Urothelium cell line (cell line): ENCODE measurements at regions not wholly inside any gene's neighbourhood (a gene's known extent, or its start where the extent isn't known, plus 50 kb on each side); places are given as distances from the start of the nearest gene placed in this dataset.

Source experiments
- DNase-seq: peaks from one replicate; pipeline ENCODE4 v3.0.0; 2011; ENCODE audit warnings: low spot score, mixed read lengths
- FAIRE-seq: peaks from 2 replicates; lab custom pipeline; 2011; peaks lifted over from hg19 to GRCh38; lab: Jason Lieb, UNC

DNA sequence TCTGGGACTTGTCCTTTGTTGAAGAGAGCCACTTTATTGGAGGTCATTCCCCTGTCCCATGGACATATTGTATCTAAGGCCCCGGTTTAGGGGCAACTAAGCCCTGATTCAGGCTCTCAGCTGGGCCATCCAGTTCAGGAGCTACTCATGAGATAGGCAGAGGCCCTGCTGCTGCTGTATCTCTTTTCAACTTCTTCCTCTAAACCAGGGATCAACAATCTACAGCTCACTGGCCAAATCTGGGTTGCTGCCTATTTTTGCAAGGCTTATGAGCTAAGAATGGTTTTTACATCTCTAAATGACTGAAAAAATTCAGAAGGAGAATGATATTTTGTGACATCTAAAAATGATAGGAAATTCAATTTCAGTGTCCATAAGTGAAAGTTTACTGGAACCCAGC is 166.8 kb upstream of the GLI3 start:
- DNase-seq (no peak), FAIRE-seq (no peak)

DNA sequence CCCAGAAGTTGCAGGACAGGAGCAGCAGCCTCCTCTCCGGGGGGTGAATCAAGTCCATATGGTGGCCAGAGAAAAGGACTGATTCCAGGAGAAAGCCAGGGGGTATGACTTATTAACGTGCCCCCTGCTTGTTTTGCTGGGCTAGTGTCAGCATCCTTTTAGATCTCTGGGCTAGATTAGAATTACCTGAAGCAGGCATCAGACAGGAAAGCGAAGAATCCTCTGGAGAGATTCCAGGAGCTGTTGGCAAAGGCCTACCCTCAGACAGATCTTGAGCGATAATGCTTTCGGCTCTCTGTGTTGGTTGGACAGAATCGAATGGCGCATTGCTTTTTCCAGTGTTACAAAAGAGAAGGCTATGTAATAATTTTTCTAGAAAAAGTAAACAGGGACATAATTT is 164.0 kb upstream of the GLI3 start:
- DNase-seq (no peak), FAIRE-seq (no peak)

DNA sequence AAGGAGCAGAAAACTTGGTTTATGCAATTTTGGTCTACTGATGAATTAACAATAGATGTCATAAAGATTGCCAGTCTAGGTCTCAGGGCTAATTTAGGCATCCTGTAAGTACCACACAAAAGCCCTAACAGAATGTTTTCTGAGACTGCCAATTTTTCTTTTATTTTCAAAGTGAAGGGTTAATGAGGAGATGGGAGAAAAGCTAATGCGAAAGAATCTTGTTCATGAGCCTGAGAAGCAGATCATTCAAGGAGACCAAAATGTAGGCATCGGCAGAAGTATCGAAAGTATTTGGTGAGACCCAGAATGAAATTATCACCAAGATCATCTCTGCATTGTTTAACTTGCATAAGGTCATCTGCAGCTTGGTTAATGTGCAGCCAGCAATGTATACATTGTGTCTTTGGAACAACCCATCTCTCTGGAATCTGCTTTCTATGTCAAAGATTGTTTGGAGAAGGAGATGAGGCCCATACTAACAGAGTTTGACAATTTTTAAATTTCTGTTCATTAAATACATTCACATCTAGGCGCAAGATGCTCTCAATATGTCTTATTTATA is 163.3 kb upstream of the GLI3 start:
- DNase-seq, result no peak
- FAIRE-seq, result no peak

DNA sequence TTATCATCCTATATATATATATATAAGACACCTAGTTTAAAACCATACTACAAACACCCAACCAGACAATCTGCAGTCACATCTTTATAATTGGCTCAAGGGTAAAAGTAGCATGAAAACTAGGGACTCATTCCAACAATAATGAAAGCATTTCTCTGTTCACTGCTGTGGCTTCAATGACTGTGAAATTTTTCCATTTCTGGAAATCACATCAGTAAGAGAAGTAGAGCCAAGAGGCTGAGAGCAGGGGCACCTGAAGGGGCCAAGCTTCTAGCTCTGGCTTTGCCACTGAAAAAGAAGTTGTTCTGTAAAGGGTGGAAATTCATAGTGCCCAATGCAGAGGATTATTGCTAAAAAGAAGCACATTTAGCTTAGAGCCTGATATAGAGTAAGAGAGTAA is 158.6 kb upstream of the GLI3 start:
- FAIRE-seq (no peak), DNase-seq (no peak)

DNA sequence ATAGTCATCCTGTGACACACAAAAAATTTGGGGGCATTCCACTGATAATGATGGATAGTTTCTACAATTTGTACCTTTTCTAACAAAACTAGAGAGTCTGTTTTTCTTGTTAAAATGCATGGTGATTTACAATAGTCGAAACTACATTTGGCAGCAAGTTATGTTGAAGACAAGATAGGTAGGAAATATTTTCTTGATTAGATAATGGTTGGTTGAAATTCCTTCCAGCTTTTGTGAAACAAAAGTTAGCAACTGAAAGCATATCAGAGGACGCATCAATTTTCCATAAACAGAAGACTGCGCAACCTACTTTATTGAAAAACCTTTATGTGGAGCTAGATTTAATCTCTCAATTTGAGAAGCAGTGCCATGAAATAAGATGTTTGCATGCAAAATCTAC is 155.8 kb upstream of the GLI3 start:
- DNase-seq (no peak), FAIRE-seq (no peak)

DNA sequence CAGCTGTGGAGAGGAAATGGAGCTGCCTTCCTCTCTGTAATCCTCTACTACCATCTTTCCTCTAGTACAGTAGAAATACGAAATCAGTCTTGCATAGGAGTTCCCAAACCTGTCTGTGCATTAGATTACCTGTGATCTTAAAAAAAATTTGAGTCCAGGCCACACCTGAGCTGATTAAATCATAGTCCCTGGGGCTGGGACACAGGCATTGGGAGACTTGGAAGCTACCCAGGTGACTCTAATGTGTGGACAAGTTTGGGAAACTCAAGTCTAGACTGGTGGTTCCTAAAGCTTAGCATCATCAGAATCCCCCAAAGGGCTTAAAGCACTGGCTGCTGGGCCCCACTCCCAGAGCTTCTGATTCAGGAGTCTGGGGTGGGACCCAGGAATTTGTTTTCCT is 152.7 kb upstream of the GLI3 start:
- FAIRE-seq (no peak), DNase-seq (no peak)

DNA sequence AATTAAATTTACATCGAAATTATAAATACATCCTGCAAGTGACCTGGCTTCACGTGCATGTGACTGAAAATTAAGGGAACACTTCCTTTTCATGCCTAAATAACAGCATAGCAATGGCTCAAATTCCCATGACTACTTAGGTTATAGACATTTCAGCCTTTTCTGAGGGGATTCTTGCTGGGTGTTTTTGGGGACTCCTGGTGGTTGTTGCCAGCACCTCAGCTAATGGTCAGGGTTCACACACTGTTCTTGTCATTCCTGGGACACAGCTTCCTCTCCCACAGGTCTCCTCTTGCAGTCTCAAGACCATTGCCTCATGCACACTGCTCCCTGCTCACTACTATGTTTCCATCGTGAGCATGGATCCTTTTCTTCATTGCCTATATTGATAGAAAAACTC is 148.9 kb upstream of the GLI3 start:
- DNase-seq (no peak), FAIRE-seq (peak; percentile 48)

DNA sequence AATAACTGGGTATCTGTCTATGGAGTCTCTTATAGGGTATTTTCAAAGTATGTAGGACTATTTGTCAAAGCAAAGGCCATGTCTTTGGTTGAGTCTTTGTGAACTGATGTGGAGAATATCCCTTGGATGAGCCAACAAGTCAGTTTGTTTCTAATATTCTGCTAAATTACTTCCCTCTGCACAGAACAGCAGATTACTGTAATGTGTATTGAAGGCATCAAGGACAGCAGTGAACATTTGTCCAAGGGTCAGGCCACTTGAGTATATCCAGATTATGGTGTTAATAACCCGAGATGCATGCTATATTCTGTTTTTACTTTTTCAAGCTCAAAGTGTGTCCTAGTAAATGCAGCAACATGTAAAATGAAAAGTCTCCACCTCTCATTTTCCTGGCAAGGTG is 144.2 kb upstream of the GLI3 start:
- DNase-seq (no peak), FAIRE-seq (no peak)

DNA sequence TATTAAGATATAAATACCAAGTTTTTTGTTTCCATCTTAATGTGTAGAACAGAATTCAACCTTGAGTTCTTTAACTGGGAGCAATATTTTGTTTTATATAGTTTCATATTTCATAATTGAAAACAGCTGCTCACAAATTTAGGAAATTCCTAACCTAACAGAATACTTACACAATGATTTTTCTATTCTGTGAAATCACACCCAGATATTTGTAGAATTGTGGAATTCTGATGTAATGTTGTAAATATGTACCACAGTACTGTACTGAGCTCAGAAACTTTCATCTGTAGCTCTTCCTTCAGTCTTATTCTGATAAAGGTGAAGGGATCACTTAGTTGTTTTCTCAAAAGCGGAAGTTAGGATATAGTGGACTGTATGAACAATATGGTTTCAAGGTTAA is 143.4 kb upstream of the GLI3 start:
- no peak for FAIRE-seq
- DNase-seq, result no peak

DNA sequence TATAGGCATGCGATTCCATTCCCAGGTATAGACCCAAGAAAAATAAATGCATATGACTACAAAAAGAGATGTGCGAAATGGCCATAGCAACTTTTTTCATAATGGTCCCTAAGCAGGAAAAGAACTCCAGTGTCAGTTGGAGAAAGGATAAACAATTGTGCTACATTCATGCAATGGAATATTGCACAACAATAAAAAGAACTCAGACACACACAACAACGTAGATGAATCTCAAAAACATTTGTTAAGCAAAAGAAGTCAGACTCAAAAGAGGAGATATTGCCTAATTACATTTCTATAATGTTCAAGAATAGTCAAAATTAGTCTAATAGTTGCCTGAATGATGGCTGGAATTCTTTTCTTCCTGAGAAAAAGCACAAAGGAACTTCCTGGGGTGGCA is 141.1 kb upstream of the GLI3 start:
- DNase-seq, result no peak
- no peak for FAIRE-seq

DNA sequence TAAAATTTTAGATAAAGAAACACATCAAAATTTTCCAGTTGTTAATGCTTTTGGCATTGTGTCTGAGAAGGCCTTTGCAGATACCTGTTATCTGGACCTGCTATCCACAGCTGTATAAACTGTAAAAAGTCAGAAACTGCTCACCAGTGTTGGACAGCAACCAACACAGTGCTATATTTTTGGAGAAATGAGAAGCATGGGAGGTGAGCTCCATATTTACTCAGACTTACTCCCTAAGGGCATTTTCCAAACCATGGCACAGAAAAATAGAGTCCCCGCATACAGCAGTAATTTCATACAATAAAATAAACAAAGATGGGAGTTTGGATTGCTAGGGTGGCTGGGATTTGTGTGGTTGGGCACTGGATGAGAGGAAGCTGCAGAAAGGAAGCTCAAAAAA is 136.3 kb upstream of the GLI3 start:
- DNase-seq, result no peak
- no peak for FAIRE-seq

DNA sequence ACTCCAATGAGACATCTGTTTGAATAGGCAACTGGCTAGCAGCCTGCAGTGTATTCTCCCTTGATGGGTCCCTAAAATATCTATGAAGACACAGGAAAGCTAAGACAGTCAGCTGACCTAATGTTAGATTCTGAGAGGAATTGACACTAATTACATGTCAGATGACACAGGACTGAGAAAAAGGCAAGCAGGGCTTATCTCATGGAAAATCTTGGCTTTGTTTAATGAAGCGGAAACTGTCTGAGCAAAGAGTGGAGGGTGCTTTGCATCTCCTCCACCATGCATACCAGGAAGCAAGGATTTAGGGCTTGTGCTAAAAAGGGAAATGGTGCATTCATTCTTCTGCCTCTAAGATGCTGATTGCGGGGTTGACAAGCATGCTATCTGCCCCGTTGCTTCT is 135.5 kb upstream of the GLI3 start:
- FAIRE-seq, result no peak

DNA sequence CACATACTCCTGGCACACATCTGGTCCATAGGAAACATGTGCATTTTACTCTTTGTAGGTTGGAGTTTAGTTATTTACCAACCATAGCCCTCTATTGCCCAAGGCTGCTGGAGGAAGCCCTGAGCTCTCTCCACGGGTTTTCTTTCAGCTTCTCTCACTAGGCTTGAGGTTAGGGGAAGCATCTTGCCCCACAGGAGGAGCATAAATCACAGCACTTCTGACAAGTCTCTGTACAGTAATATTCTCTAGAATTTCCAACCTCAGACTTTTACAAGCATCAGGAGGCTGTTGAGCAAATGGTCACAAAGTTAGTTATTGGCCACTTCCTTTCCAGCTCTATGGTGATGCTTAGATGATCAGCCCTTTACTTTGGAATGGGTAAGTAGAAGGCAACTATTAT is 122.9 kb upstream of the GLI3 start:
- FAIRE-seq (no peak), DNase-seq (no peak)

More for the DNA sequence above, 135.5 kb upstream of the GLI3 start:
- no peak for DNase-seq

DNA sequence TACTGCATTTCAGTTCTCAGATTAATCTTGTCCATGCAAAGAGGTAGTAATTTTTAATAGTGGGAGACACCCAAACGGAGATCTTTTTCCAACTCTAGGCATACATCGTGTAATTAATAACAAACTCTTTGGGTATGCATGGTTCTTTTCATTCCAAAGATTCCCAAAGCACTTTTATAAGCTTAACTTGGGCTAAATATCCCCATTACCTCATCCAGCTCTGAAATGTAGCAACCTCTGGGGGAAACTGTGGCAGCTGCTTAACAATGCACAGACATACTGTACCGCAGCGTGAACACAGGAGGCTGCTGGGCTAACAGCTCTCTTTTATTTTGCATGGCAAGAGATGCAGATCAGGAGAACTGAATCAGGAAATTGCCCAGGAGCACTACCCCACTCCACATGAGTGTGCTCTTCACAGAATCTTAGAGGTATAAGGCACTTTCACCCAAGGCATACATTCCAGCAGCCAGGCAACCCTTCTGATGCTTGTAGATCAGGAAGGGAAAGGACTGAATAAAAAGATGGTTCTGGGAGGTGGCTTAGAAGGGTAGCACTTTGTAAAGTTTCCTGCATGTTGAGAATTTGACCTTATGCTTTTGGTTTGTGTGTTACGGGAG is 114.4 kb upstream of the GLI3 start:
- no peak for FAIRE-seq

DNA sequence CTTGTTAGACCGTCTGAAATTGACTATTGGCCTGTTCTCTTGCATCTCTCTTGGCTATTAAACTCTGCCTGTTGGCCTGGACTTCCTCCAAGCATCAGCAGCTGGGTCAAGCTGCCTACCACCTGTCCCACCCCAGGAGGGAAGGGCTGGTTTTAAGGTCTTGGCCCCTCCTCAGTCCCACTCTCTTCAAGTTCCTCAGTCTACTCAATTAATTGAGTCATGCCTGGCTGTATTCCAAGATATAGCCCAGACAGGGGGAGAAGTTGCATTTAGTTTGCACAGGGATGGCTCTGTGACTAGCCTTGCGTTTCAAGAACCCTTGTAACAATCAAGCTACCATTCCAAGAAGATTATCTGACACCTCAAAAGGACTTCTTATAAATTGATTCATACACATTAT is 113.8 kb upstream of the GLI3 start:
- DNase-seq (peak; percentile 40), FAIRE-seq (no peak)

More for the DNA sequence above, 114.4 kb upstream of the GLI3 start:
- no peak for DNase-seq

DNA sequence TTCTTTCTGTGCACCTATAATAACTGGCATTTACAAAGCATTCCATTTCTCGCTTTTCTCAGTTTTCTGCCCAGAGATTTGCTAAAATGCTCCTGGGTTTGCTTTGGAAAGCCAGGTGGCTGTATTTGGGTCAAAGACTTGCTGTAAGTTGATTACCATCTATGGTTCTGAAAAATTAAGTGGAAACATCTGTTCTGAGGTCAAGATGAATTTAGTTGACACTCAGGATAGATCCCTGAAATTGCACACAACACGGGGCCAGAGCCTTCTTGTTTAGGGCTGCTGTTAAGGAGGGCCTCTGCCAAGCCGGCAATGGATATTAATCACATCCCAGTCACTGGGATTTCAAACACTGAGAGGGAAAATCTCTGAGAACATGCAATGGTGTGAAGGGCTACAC is 111.6 kb upstream of the GLI3 start:
- FAIRE-seq, result peak; percentile 27
- no peak for DNase-seq

DNA sequence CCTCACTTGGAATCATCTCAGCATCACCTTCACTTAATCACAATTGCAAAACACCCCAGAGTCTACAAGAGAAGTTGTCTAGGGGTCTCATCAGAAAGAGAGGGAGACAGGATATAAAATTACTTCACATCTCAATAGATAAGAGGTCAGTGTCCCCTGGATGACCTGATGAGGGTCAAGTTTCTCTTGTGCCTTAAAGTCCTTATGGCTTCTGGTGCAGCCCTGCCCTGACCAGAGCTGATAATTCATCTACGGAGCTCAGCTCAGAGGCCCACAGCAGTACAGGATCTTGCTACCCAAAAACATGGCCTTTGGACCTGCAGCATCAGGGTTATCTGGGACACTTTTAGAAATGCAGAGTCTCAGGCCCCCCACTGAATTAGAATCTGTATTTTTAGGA is 111.1 kb upstream of the GLI3 start:
- FAIRE-seq, result no peak
- DNase-seq, result no peak

DNA sequence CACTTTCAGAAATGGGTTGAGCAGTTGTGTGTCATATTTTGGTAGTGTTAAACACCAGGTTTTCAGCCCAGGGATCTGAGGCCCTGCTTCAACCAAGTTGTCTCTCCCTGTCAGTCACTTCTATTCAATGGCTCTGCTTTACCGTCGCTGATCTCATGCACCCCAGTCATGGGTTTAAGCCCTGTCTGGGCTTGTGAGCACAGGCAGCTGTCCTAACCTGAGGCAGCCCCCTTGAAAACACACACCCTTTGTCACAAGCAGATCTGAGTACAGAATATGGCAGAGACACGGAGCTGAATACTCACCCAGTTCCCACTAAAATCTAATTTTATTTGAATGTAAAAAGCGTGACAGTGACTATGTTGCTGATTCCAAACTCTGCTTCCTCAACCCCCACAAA is 110.6 kb upstream of the GLI3 start:
- FAIRE-seq (no peak), DNase-seq (no peak)

DNA sequence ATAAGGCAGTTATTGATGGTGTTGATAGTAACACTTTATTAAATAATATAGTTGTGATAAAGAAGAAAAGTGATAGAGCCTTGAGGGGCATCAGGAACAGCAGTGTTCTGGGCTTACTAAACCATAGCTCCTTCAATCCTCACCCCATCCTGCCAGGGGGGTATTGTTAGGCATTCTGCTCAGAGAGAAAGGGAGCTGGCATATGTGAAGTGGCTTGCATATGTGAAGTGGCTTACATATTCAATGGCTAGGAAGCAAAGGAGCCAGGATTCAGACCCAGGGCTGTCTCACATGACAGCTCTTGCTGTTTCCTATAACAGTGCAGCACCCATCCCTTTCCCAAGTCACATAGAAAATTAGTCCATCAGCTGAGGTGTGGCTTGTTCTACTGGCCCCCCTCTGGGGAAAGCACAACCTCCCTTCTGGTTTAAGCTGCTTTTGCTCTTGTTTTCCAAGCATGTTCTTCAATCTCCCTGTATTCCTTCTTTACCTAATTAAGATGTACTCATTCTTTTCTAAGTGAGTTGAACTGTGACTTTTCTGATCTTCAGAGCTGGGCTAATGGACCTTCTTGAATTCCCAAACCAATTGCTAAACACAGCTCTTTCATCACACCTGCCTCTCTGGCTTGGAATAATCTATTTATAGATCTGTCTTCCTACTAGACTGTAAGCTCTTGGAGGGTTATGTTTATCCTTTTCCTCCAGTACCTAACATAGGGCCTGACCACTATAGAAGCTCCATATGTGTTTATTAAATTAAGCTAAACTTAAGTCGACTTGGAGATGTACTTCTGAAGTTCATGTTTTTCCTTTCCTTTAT is 108.7 kb upstream of the GLI3 start:
- FAIRE-seq, result no peak
- DNase-seq, result no peak

DNA sequence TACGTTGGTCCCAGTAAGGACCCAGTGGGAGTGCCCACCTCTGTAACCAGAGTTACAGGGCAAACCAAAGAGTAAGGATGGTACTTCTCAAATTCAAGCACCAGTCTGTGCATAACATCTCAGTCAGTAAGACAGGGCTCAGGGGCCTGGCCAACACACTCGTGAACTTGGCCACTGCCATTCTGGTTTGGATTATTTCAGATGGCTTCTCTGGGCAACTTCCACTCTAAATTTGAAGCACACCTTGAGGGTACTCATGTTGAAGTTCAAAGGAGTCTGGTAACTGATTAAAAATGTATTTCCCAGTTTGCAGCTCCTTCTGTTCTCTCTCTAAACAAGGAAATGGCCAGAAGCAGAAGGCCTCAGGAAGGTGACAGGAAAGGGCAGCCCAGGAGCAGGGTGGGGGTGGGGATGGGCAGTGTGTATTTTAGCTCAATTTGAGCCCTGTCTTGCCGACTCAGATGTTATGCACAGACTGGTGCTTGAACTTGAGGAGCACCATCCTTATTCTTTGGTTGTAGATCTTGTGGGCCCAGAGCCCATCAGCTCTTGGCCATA is 107.3 kb upstream of the GLI3 start:
- DNase-seq, result no peak
- FAIRE-seq, result no peak

DNA sequence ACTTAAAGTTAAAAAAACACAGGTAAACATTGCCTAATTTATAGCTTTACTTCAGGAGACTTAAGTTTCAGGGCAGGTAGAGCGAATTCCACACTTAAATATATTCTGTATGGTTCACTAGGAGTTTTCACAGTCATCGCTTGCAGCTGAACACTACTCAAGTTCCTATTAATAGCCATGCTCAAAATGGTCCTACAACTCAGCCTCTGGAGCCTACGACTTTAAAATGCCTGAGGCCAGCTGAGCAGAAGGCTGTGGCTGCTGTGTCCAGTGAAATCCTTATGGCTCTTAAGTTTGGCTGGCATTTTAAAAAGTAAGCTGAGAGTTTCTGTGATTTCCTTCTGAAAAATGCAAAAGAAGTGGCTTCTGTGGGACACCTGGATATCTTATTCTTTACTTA is 105.4 kb upstream of the GLI3 start:
- FAIRE-seq (no peak), DNase-seq (no peak)

DNA sequence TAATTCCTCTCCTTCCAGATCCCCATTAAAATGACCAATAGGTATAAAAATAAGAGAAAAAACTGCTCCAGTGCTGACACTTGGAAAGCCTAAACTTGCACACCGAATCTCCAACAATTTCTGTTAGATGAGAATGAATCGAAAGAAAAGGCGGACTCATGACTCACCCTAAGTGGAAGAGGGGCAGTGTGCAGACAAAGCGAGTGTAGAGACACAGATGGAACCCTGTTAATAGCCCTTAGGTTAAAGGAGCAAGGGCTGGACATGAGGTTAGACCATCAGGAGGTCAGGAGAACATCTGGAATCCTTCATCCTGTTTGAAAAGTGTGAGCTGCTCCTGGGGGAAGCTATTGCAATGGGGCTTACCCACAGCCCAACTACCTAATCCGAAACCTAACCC is 103.4 kb upstream of the GLI3 start:
- FAIRE-seq (no peak), DNase-seq (peak; percentile 33)
